ENCODE measurements at regions not wholly inside any gene's neighbourhood (a gene's known extent, or its start where the extent isn't known, plus 50 kb on each side); places are given as distances from the start of the nearest gene placed in this dataset.
"Not testable (repeated sequence)": the region's sequence is repeated elsewhere in the genome, so short reads cannot be mapped to it uniquely, and the experiment has no call there.

GRCh38 chr6:134784336-134784735 lies 165.6 kb downstream of the ALDH8A1 start:
- DNase-seq: no peak

- DNase-seq: no peak
Observed at GRCh38 chr6:134778431-134778830, 171.5 kb downstream of the ALDH8A1 start.

GRCh38 chr6:134774201-134774638 lies 175.7 kb downstream of the ALDH8A1 start:
- DNase-seq: no peak

GRCh38 chr6:134772671-134773360 lies 177.1 kb downstream of the ALDH8A1 start:
- DNase-seq: no peak

- DNase-seq: no peak
Observed at GRCh38 chr6:134768931-134769330, 181.0 kb downstream of the ALDH8A1 start.

GRCh38 chr6:134766497-134766896 lies 183.4 kb downstream of the ALDH8A1 start:
- DNase-seq: no peak

GRCh38 chr6:134764741-134765140 lies 185.2 kb downstream of the ALDH8A1 start:
- DNase-seq: no peak

- DNase-seq: not testable (repeated sequence)
Observed at GRCh38 chr6:134763575-134763974, 186.3 kb downstream of the ALDH8A1 start.

- no peak for DNase-seq
Observed at GRCh38 chr6:134758621-134759020, 191.3 kb downstream of the ALDH8A1 start.

- no peak for DNase-seq
Observed at GRCh38 chr6:134757911-134758361, 192.0 kb downstream of the ALDH8A1 start.

- no peak for DNase-seq
Observed at GRCh38 chr6:134756374-134757025, 193.4 kb downstream of the ALDH8A1 start.

- DNase-seq: no peak
Observed at GRCh38 chr6:134754013-134754690, 195.7 kb downstream of the ALDH8A1 start.

GRCh38 chr6:134753001-134753400 lies 196.9 kb downstream of the ALDH8A1 start:
- no peak for DNase-seq

GRCh38 chr6:134752445-134752844 lies 197.5 kb downstream of the ALDH8A1 start:
- DNase-seq: no peak

- DNase-seq: no peak
Observed at GRCh38 chr6:134750669-134751068, 199.2 kb downstream of the ALDH8A1 start.

GRCh38 chr6:134748484-134748883 lies 201.4 kb downstream of the ALDH8A1 start:
- DNase-seq: no peak

- DNase-seq: not testable (repeated sequence)
Observed at GRCh38 chr6:134747197-134747596, 202.7 kb downstream of the ALDH8A1 start.

GRCh38 chr6:134746140-134746539 lies 203.8 kb downstream of the ALDH8A1 start:
- DNase-seq: no peak

- not testable (repeated sequence) for DNase-seq
Observed at GRCh38 chr6:134745192-134745591, 204.7 kb downstream of the ALDH8A1 start.

GRCh38 chr6:134744301-134744700 lies 205.6 kb downstream of the ALDH8A1 start:
- no peak for DNase-seq

- no peak for DNase-seq
Observed at GRCh38 chr6:134741200-134741536, 208.7 kb downstream of the ALDH8A1 start.

- no peak for DNase-seq
Observed at GRCh38 chr6:134740473-134741199, 209.3 kb downstream of the ALDH8A1 start.

GRCh38 chr6:134740027-134740373 lies 209.9 kb downstream of the ALDH8A1 start:
- DNase-seq: no peak
